Fibroblast of upper back skin (primary cell): ENCODE measurements at regions not wholly inside any gene's neighbourhood (a gene's known extent, or its start where the extent isn't known, plus 50 kb on each side); places are given as distances from the start of the nearest gene placed in this dataset.
"Not testable (repeated sequence)": the region's sequence is repeated elsewhere in the genome, so short reads cannot be mapped to it uniquely, and the experiment has no call there.

ENCODE experiments used
- DNase-seq: peaks from one replicate; pipeline ENCODE4 v3.0.0-alpha.2; 2013

DNA sequence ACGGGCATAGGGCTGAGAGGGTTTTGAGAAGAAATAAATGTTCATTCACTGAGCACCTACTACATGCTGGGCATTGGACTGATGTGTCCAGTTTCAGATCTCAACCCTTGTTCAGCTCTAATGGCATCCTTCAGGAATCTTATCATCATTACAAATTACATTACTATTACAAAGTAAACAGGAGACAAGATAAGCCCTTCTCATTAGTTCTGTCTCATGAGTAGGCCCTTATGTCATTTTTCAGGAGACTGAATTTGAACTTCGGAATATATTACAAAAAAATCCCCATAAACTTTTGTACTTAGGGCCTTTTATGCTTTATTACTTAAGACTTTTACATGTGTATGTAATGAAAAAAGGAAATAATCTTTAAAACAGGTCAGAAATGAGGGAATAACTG, 289.7 kb downstream of the BAMBI start:
- no peak for DNase-seq

DNA sequence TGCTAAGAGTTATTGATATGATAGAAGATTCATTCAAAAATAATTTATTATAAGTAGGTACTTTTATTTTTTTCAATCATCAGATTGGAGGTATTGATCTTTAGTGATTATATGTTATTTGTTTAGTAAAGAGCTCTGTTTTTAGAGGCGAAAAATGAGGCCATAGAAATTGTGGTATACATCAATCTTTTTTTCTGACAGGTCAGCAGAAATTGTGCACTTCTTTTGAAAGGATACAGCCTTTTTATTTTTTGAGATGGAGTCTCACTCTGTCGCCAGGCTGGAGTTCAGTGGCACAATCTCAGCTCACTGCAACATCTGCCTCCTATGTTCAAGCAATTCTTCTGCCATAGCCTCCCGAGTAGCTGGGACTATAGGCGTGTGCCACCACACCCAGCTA, 292.1 kb downstream of the BAMBI start:
- no peak for DNase-seq

DNA sequence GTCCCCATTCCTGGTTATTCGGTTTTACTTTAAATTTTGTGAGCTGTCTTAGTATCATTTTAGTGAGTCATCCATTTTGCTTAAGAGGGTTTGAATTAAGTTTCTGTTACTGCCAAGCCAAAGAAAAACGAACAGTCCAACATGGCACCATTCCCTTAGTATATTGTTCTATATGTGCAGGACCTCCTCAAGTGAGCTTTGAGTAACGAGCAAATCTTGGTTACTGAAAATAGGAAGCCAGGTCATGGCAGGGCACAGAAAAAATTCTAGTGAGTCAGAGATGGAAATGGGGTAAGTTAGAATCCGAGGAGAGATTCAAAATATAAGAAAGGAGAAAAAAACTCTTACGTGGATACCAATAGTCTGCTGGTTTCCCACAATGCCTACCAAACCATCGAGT, 292.9 kb downstream of the BAMBI start:
- DNase-seq = peak; percentile 34

DNA sequence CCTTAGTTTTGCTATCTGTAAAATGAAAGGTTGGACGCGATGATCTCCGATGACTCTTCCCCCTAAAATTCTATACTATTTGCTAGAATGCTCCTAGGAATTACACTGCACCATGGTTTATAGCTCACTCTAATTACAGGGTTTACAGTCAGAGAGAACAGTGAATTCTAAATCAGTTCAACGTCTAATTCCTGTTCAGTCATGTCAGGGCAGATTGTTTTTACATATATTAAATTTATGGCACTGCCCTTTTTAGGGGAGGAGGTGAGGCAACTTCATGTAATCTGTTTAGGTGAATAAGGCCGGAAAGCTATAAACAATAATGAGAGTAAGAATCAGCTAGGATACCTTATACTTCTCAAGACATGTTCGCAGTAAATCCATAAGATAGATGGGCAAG, 293.9 kb downstream of the BAMBI start:
- DNase-seq = no peak

DNA sequence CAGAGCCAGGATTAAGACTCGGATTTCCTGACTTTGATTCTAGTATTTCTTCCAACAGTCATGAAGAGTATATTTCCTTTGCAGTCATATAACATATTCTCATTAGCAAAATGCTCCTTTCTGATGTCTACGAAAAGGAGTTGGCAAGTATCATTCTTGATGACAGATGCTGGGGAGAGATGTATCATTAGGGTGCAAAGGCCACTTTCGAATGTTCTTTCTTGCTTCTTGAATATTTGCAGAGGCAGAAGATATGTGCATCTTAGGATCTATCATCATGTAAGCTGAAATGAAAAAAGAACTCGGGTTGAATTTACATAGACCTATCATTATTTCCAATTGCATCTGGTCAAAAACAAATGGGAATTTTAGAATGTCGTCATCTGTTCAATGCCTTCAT, 294.4 kb downstream of the BAMBI start:
- DNase-seq = peak; percentile 41

DNA sequence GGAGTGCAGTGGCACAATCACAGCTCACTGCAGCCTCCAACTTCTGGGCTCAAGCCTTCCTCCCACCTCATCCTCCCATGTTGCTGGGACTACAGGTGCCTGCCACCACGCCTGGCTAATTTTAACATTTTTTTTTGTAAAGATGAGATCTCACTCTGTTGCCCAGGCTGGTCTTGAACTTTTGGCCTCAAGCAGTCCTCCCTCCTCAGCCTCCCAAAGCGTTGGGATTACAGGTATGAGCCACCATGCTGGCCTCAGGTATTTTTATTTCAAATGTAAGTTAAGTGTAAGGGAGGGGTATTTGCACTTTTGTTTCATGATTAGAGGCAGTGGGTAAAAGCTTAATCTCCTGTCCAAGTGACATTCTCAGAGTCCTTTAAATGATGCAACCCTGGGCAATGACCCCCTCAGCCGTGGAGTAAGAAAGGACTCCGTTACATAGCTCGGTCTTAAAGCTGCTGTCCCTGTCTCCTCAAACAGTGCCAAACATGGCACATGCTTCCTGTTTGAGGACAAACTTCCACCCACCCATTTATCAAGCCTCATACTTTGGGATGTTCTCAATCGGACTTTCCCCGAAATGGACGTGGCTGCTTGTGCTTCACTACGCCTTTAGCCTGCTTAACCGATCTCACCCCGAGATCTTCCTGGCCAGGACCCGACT, 296.1 kb downstream of the BAMBI start:
- no peak for DNase-seq

DNA sequence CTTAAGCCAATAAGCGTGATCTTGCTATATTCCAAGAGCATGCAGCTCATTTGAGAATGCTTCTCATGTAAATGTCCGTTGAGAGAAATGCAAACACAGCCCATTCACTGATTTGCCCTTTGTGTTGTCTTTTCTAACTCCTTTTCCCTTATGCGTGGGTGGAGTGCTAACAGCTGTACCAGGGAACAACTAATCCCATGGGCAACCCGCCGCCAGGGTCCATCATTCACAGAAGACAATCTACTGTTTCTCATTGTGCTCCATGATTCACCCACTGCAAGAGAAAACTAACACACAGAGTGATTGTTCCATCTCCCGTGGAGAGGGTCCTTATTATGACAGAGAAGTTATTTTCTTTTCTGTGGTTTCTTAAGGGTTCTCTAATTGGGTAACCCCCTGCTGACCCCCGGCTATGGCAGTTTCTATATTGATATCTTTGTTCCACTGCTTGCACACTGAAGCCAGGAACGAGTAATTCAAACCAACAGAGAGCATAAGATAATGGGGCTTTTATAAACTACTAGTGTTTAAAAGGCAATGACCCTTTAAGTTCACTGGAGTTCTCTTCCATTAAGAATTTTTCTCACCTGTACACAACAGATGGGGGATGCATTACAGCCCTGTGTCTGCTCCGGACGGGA, 298.7 kb downstream of the BAMBI start:
- peak; percentile 23 for DNase-seq

DNA sequence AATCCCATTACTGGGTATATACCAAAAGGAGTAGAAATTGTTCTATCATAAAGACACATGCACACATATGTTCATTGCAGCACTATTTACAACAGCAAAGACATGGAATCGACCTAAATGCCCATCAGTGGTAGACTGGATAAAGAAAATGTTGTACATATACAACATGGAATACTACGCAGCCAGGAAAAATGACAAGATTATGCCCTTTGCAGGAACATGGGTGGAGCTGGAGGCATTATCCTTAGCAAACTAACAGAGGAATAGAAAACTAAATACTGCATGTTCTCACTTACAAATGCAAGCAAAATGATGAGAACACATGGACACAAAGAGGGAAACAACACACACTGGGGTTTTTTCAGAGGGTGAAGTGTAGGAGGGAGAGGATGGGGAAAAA, 300.2 kb downstream of the BAMBI start:
- no peak for DNase-seq

DNA sequence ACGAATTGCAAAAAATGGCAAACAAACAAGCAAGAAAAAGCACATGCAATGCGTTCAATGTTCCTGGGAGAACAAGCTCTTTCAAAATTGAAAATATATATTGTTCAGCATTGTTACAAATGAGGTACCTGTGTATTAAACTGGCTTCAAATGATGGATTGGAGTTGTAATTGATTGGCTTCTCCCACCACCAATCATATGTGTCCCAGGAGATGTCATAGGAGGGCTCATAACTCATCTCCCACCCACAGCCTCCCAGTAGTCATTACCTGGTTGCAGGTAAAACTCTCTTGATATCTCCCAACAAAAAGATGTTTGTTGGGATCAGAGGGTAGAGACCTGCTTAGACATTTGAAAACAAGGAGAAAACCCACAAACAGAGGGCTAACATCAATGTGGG, 302.9 kb downstream of the BAMBI start:
- DNase-seq = no peak

DNA sequence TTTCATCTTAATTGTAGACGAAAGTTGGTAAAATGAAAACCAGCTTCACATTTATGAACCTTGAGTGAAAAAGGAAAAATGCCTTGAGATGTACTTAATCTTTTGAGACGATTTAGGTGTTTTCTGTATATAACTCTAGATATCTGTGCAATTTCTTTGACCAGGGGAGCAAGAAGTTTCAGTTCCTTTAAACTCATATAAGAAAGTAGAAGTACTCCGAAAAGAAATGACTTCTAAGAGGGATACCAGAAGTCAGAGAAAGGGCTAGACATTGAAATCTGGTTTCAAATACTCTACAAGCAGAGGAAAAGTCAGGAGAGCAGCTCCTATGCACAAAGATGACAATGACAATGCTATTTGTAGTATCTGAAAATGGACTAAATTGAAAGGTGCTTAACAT, 303.7 kb downstream of the BAMBI start:
- DNase-seq = no peak

DNA sequence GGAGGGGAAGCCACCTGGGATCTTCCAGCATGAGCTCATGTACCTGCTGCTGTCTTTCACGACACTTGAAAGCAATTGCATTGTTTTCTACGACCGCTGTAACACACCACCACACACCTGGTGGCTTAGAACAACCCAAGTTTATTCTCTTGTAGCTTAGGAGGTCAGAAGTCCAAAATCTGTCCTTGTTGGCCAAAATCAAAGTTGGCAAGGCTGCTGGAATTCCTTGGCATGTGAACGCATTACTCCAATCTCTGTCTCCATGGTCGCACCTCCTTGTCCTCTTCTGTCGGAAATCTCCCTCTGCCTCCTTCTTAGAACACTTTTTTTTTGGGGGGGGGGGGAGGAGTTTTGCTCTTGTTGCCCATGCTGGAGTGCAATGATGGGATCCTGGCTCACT, 305.7 kb downstream of the BAMBI start:
- DNase-seq = no peak

DNA sequence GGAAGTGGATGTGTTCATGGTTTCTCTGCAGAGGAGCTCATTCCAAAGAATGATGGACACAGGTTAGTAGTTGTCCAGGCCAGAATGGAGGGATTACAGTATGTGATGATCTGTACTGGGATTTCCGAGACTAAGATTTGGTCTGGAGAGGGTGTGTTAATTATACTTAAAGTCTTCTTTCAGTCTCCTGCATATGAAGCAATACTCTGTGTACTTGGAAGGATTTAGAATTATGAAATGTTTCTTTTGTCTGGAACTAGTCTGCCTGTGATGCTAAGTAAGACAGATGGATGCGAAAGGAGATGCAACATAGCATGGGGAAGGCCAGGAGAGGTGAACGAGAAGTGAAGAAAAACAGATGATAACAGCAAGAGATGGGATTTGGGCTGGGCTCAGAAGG, 305.1 kb upstream of the LYZL1 start:
- no peak for DNase-seq

DNA sequence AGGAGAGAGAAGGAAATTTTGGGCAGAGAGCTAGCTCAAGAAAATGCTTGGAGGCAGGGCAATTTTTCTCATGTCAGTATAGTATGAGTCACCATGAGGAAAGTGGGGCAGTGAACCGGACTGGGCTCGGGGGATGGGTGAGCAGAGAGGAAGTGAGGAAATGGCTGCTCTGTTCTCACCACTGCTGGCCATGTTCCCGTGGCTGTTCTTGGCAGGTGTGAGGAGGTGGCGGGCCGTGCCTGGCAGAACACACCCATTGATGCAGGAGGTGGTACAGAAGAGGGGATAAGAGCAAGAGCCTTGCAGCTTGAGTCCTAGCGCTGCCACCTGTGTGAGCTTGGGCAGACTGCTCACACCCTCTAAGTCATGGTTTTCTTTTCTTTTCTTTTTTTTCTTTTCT, 304.4 kb upstream of the LYZL1 start:
- peak; percentile 95 for DNase-seq

DNA sequence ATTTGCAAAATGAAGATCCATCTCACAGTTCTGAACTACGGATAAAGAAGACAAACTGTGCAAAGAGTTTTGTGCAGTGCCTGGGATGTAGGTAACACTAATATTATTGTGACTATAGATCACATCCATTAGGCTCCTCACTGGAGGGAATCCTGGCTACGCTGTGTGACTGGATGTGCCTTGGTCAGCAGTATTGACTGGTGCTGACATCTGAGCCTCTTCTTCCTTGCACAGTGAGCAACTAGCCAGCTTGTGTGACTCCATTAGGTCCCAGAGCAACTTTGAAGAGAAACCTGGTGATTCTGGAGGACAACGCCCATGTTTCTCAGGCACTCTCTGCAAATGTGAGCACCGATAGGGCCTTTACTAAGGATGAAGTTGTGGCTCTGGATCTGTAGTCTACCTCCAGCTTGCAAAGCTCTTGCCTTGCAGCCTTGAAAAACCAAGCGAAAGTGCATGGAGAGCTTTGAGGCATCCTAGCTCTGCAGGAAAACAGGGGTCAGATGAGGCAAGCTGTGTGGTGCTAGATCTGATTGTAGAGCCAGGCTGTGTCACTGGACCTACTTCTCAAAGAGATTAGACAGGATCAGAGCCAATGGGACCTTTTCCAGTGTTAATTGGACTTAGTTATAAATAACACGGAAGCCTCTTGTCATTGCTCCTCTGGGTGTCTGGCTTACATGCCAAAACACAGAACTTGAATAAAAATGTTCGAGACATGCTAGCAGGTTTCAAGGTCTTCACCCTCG, 303.6 kb upstream of the LYZL1 start:
- DNase-seq = no peak

DNA sequence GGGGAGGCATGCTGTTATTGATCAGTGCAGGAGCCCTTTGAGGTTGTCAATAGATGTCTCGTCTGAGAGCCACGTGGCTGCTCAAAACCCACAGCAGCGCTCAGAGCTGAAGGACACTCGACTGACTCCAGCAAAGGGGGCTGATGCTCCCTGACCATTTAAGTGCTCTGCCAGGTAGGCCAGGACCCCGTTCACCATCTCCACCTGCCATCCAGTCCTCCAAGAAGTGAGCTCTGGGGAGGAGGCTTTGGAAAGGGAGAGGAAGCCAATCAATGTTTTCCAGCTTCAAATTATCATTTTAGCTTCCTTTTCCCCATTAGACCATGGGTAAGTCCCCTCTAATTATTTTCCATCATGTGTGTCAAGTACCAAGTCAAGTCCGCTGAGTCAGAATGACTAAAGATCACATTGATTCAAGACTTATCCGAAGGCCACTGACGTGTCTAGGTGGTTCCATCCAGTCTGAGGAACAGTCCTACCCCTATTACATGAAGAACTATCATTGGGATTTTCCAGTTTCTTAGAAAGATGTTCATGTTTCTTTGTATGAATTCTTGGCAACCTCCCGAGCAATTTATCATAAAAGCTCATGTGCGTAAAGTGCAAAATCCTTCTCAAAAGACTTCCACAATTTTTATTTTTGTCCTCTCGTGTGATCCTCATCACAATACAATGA, 302.6 kb upstream of the LYZL1 start:
- DNase-seq = peak; percentile 24

DNA sequence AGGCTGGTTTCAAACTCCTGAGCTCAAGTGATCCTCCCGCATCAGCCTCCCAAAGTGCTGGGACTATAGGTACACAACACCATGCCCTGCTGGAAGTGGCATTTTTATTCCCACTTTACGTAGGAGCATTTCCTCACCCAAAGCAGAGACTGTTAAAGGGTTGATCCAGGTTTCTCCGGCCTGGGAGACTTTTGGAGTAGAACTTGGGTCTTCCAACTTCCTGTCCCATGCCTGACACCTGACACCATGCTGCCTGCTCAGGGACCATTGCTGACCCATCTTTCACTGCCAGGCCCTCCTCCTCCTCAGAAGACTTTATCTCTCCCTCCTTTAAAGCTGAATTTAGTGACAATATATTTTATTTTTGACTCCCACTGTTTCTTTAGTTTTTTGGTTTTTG, 302.0 kb upstream of the LYZL1 start:
- DNase-seq = no peak

DNA sequence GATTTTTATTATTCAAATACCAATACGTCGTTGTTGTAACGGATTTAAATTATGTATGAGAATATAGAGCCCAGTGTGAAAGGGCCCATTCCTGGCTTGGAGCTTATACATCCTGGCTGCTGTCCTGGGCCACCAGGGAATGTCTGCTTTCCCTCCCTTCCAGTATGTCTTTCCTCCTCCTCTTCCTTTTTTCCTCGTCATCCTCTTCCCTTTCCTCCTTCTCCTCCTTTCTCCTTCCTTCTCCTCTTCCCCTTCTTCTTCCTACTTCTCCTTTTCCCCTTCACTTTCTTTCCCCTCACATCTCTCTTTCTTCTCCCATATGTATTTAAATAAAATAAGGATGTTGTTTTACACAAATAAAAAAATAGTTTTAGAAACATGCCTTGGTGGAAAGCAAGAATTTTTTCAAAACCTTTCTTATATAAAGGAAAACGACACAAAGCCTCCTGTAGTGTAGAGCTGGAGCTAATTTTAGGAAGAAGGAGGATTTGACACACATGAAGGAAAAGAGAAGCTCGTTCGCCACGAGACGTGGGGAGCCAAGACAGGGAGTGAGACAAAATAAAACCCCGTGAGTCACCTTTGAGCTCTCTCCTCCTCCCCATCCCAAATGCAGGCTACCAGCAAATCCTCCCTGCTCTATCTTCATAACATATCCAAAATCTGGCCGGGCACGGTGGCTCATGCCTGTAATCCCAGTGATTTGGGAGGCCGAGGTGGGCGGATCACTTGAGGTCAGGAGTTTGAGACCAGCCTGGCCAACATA, 301.1 kb upstream of the LYZL1 start:
- DNase-seq = no peak

DNA sequence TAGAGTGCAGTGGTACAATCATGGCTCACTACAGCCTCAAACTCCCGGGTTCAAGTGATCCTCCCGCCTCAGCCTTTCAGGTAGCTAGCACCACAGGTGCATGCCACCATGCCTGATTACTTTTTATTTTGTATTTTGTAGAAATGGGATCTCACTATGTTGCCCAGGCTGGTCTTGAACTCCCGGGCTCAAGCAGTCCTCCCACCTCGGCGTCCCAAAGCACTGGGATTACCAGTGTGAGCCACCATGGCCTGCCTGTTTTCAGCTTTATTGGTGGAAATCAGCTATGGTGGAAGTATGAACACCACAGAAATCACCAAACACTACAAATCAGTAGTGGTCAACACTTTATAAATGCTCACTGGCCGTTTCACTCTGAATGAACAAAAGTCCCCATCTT, 299.9 kb upstream of the LYZL1 start:
- DNase-seq = no peak

DNA sequence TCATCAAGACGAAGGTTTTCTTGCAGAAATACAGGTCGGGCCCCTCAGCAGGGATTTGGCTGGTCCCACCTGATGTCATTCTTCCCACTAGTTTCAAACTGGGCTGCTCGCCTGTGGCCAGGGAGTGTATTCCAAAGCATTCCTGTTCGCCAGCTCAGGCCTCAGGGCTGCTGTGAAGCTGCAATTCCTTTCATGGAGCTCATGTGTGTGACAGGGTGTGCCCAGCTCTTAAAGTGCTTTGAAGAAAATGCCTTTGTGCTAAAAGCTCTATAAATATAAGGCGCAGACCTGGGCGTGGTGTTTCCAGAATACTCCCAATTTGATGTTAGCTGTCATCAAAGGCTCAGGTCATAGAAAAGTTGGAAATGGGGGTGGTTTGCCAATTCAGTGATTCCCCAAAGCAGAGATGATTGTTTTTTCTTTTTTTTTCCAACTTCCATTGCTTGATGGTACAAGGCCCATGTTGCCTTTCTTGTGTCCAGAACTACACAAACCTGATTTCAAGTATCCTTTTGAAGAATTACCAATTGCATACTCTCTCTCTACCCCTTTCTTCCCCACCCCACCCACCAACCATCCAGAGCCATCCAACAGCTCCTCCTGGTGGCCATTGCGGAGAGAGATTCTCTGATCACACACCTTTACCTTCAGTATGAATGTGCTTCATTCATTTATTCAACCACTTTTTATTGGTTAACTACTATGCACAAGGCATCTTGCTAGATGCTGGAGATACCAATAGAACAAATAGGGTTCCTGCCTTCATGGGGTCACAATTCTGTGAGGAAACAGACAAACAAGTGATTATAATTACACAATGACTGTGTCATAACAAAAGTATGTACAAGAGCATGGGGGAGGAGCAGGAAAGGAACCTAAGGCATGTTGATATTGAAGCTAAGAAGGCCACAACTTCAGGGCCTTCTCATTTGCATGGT, 297.3 kb upstream of the LYZL1 start:
- peak; percentile 88 for DNase-seq

DNA sequence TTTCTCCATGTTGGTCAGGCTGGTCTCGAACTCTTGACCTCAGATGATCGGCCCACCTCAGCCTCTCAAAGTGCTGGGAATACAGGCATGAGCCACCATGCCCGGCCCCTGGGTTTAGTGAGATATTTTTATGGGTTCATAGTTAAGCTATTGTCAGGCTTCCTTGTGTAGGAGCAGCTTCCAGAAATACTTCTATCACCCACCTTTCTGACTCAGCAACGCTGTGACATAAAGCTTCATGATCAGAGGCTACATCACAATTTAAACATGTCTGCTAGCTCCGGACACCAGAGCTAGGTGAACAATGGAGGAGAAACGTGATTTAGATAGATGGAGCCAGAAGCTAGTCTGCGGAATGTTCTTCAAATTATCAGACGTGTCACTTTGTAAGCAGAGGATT, 295.8 kb upstream of the LYZL1 start:
- no peak for DNase-seq

DNA sequence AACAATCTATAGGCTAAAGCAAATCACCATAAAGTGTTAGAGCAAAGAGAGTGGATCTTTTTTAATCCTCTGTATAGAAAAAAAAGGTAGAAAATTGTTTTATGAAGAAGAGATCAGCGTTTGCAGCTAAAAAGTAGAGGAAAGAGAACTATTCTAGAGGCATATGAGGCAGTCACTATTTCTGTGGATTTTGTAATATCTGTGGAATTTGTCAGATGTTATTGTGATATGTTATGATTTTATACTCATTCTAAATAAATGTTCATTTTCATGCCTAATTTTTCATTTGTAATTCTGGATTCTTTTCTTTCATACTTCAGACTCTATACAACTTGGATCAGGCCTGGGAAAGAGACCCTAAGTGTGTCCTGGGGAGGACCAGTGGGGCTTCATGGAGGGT, 295.0 kb upstream of the LYZL1 start:
- no peak for DNase-seq

DNA sequence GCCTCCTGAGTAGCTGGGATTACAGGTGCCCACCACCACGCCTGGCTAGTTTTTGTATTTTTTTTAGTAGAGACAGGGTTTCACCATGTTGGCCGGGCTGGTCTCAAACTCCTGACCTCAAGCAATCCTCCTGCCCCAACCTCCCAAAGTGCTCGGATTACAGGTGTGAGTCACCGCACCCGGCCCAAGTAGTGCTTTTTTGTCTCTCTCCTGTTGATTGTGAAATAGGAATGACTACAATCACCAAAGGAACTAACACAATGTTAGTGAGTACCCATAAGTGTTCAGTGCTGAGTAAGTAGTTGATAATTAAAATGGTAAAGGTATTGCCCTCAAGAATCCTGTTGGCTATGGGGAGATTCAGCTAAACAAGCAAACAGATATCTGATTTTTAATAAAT, 294.1 kb upstream of the LYZL1 start:
- not testable (repeated sequence) for DNase-seq
